GM12878 (cell line): ENCODE measurements at regions not wholly inside any gene's neighbourhood (a gene's known extent, or its start where the extent isn't known, plus 50 kb on each side); places are given as distances from the start of the nearest gene placed in this dataset.

Experiments used
- ATAC-seq: fragments of 200-7000 bp; cut with Tn5 transposase; 3 replicates; pipeline ENCODE4 v1.9.1; 2020; ENCODE audit warnings: mild to moderate bottlenecking, moderate library complexity
- BruUV-seq: library from RNA; stranded (reverse); fragments of 400-500 nt; replicated peaks from 2 replicates; lab custom pipeline; 2021; lab: Mats Ljungman, UMichigan
- CTCF ChIA-PET: fragments of 300-600 bp; sonication (Branson Sonifier 250); formaldehyde crosslinking; extraction: SDS; loops from one replicate; lab custom pipeline; 2021; ENCODE audit warnings: inconsistent platforms; lab: Yijun Ruan, JAX
- POLR2A ChIA-PET: fragments of 350-600 bp; formaldehyde crosslinking; extraction: SDS; loops from one replicate; lab custom pipeline; 2021; ENCODE audit warnings: inconsistent platforms; lab: Charles Lee
- RAD21 ChIA-PET: fragments of 300-600 bp; sonication (Branson Sonifier 250); formaldehyde crosslinking; loops from one replicate; lab custom pipeline; 2023; ENCODE audit warnings: antibody characterized with exemption; ENCODE audit not compliant: unreplicated experiment; lab: Charles Lee
- SMC1A ChIA-PET: fragments of 300-600 bp; sonication (Branson Sonifier 250); formaldehyde crosslinking; loops from one replicate; lab custom pipeline; 2023; ENCODE audit not compliant: unreplicated experiment, uncharacterized antibody; lab: Charles Lee
- DNase-seq: peaks from one replicate; pipeline ENCODE4 v3.0.0-alpha.2; 2011; ENCODE audit warnings: low read depth, low spot score
- FAIRE-seq: peaks from 3 replicates; lab custom pipeline; 2011; peaks lifted over from hg19 to GRCh38; lab: Jason Lieb, UNC
- H2AFZ ChIP-seq: 2 replicates; pipeline ENCODE4 v1.6.0; 2011; ENCODE audit warnings: low read depth, low read length, control low read depth; ENCODE audit not compliant: control insufficient read depth
- H3K27ac ChIP-seq: 2 replicates; pipeline ENCODE4 v1.5.1; 2011; ENCODE audit warnings: control low read depth; ENCODE audit not compliant: control insufficient read depth, insufficient read depth
- H3K27me3 ChIP-seq, 2 experiments: replicated peaks in 1 of 2; 2 replicates each; pipeline versions ENCODE4 v1.6.0 to v1.6.1; 2011; ENCODE audit warnings: low read length in 1 of 2; ENCODE audit not compliant: control insufficient read depth in 2 of 2, insufficient read depth in 2 of 2
- H3K36me3 ChIP-seq, 2 experiments: 2 replicates each; pipeline ENCODE4 v1.5.1; 2011; ENCODE audit warnings: low read length in 1 of 2; ENCODE audit not compliant: control insufficient read depth in 2 of 2, insufficient read depth in 2 of 2
- H3K4me1 ChIP-seq: 2 replicates; pipeline ENCODE4 v1.6.1; 2011; ENCODE audit warnings: mild to moderate bottlenecking, low read length, moderate library complexity, mixed read lengths; ENCODE audit not compliant: control insufficient read depth, insufficient read depth
- H3K4me2 ChIP-seq: 2 replicates; pipeline ENCODE4 v1.6.0; 2011; ENCODE audit warnings: control low read depth; ENCODE audit not compliant: control insufficient read depth, insufficient read depth
- H3K4me3 ChIP-seq: fragments of 200-600 bp; sonication (generic); 2 replicates; pipeline ENCODE4 v1.5.1; 2016
- H3K79me2 ChIP-seq: 2 replicates; pipeline ENCODE4 v1.6.0; 2011; ENCODE audit warnings: low read length; ENCODE audit not compliant: control insufficient read depth, insufficient read depth
- H3K9ac ChIP-seq: 2 replicates; pipeline ENCODE4 v1.8.0; 2011; ENCODE audit warnings: low read length, control low read depth, mixed read lengths; ENCODE audit not compliant: control insufficient read depth, insufficient read depth
- H3K9me3 ChIP-seq: replicated peaks from 3 replicates; pipeline ENCODE4 v1.5.1; 2011; ENCODE audit warnings: mild to moderate bottlenecking, low read length; ENCODE audit not compliant: control insufficient read depth, insufficient read depth
- H4K20me1 ChIP-seq: 2 replicates; pipeline ENCODE4 v1.6.0; 2011; ENCODE audit not compliant: control insufficient read depth, insufficient read depth
- ASH2L ChIP-seq: fragments of 300-600, 200-600 bp; sonication (generic); IDR thresholded peaks from 2 replicates; pipeline ENCODE4 v1.6.1; 2017; ENCODE audit warnings: low read depth, mild to moderate bottlenecking, borderline replicate concordance
- HDAC2 ChIP-seq: fragments of 200-600 bp; sonication (generic); IDR thresholded peaks from 2 replicates; pipeline ENCODE4 v1.6.1; 2017
- MTA2 ChIP-seq: fragments of 450-650 bp; IDR thresholded peaks from 2 replicates; pipeline ENCODE4 v1.6.1; 2016; ENCODE audit warnings: low read depth, mild to moderate bottlenecking, moderate library complexity
- RUNX3 ChIP-seq: IDR thresholded peaks from 2 replicates; pipeline ENCODE4 v1.6.1; 2012; ENCODE audit warnings: low read length, inconsistent platforms
- WGBS: methylation state at CpG from one replicate; pipeline ENCODE4 v1.1.6; 2016; ENCODE audit warnings: low lambda C conversion rate; ENCODE audit not compliant: insufficient replicate concordance, insufficient coverage; ENCODE audit errors: missing lambda C conversion rate; 5-methylcytosine and 5-hydroxymethylcytosine counted together
- in situ Hi-C: fragments of 300-500 bp; cut with MboI; formaldehyde crosslinking; loops from 9 replicates; pipeline ENCODE4 v1.14.3; 2018; ENCODE audit warnings: mixed read lengths
- intact Hi-C: fragments of 100-400 bp; cut with micrococcal nuclease; formaldehyde crosslinking; loops from one replicate; pipeline ENCODE4 v1.14.2; 2022; ENCODE audit not compliant: unreplicated experiment
- TF ChIP-seq, protein P1 (sequence below): IDR thresholded peaks from 2 replicates; pipeline ENCODE4 v1.6.1; 2012; ENCODE audit warnings: mild to moderate bottlenecking, low read depth, low read length
- TF ChIP-seq, protein P2 (sequence below): IDR thresholded peaks from 2 replicates; pipeline ENCODE4 v1.6.1; 2011; ENCODE audit warnings: borderline replicate concordance, low read depth, mild to moderate bottlenecking, moderate library complexity, mixed read lengths, low read length; ENCODE audit not compliant: insufficient read depth; ENCODE audit errors: extremely low read length
- TF ChIP-seq, protein P3 (sequence below): IDR thresholded peaks from 2 replicates; pipeline ENCODE4 v1.6.1; 2011; ENCODE audit warnings: low read depth, low read length, improper control_type of control experiment, borderline replicate concordance

GRCh38 chr18:44592639-44593038 is 88.0 kb upstream of the SETBP1 start (continued):
- TF ChIP-seq, protein P1, sequence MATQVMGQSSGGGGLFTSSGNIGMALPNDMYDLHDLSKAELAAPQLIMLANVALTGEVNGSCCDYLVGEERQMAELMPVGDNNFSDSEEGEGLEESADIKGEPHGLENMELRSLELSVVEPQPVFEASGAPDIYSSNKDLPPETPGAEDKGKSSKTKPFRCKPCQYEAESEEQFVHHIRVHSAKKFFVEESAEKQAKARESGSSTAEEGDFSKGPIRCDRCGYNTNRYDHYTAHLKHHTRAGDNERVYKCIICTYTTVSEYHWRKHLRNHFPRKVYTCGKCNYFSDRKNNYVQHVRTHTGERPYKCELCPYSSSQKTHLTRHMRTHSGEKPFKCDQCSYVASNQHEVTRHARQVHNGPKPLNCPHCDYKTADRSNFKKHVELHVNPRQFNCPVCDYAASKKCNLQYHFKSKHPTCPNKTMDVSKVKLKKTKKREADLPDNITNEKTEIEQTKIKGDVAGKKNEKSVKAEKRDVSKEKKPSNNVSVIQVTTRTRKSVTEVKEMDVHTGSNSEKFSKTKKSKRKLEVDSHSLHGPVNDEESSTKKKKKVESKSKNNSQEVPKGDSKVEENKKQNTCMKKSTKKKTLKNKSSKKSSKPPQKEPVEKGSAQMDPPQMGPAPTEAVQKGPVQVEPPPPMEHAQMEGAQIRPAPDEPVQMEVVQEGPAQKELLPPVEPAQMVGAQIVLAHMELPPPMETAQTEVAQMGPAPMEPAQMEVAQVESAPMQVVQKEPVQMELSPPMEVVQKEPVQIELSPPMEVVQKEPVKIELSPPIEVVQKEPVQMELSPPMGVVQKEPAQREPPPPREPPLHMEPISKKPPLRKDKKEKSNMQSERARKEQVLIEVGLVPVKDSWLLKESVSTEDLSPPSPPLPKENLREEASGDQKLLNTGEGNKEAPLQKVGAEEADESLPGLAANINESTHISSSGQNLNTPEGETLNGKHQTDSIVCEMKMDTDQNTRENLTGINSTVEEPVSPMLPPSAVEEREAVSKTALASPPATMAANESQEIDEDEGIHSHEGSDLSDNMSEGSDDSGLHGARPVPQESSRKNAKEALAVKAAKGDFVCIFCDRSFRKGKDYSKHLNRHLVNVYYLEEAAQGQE = no peak
- TF ChIP-seq, all 136 proteins: peak for 0

GRCh38 chr18:44594799-44595467 is 85.8 kb upstream of the SETBP1 start:
- SMC1A ChIA-PET = interaction anchor here (1.3 kb wide), 1 partner anchor 16 kb away, joined by 4 read pairs; no protein-coding TSS in a partner anchor
- no peaks in the 10 kb centered on the region for H3K36me3 ChIP-seq
- H3K9me3 ChIP-seq = no peaks in the 10 kb centered on the region
- no peaks in the 10 kb centered on the region for H3K79me2 ChIP-seq
- intact Hi-C loops = no loop called here
- RAD21 ChIA-PET = interaction anchor here (0.9 kb wide), 1 partner anchor 791 kb away, joined by 3 read pairs; no protein-coding TSS in a partner anchor
- ATAC-seq (no peak), FAIRE-seq (no peak), DNase-seq (no peak)
- H2AFZ ChIP-seq = no peak overlapping the region
- CTCF ChIA-PET = interaction anchor here (0.6 to 2.2 kb wide), 2 partner anchors 15 to 20 kb away, joined by 3 to 10 read pairs; no protein-coding TSS in a partner anchor
- no peak overlapping the region for H3K27ac ChIP-seq
- BruUV-seq = no TSS peak
- H4K20me1 ChIP-seq = no peaks in the 10 kb centered on the region
- in situ Hi-C loops = no loop called here
- no peak for TF ChIP-seq HDAC2
- no peak for TF ChIP-seq ASH2L
- TF ChIP-seq, protein P2, sequence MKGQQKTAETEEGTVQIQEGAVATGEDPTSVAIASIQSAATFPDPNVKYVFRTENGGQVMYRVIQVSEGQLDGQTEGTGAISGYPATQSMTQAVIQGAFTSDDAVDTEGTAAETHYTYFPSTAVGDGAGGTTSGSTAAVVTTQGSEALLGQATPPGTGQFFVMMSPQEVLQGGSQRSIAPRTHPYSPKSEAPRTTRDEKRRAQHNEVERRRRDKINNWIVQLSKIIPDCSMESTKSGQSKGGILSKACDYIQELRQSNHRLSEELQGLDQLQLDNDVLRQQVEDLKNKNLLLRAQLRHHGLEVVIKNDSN = no peak
- no peak for TF ChIP-seq RUNX3
- TF ChIP-seq, protein P3, sequence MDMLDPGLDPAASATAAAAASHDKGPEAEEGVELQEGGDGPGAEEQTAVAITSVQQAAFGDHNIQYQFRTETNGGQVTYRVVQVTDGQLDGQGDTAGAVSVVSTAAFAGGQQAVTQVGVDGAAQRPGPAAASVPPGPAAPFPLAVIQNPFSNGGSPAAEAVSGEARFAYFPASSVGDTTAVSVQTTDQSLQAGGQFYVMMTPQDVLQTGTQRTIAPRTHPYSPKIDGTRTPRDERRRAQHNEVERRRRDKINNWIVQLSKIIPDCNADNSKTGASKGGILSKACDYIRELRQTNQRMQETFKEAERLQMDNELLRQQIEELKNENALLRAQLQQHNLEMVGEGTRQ = no peak
- TF ChIP-seq MTA2 = no peak
- TF ChIP-seq, all 136 proteins: peak for 0
- Histone ChIP-seq H3K9ac (no peak overlapping the region), H3K27me3 (no peaks in the 10 kb centered on the region; a peak in 1 of 4 replicates), H3K4me1 (no peaks in the 10 kb centered on the region), H3K4me2 (no peak overlapping the region), H3K4me3 (no peak overlapping the region)
- WGBS = 40% methylated on average over 3 of the region's 3 CpGs
- POLR2A ChIA-PET = interaction anchor here (0.8 kb wide), 1 partner anchor 24 kb away, joined by 3 read pairs; no protein-coding TSS in a partner anchor
